Lower leg skin (tissue), 4 donors: ENCODE measurements at regions not wholly inside any gene's neighbourhood (a gene's known extent, or its start where the extent isn't known, plus 50 kb on each side); places are given as distances from the start of the nearest gene placed in this dataset.

Source experiments
- DNase-seq, 2 donors: peaks; one replicate each; pipeline ENCODE4 v3.0.0-alpha.2; 2019; ENCODE audit warnings: low spot score in 2 of 2
- H3K4me3 ChIP-seq: fragments of 200-600 bp; sonication (generic); 2 replicates; pipeline ENCODE4 v1.5.1; 2017; ENCODE audit warnings: mild to moderate bottlenecking, low read depth; ENCODE audit not compliant: poor library complexity, severe bottlenecking
- POLR2A ChIP-seq, 2 donors: fragments of 450-650 bp; IDR thresholded peaks; one replicate each; pipeline ENCODE4 v1.6.1; 2016 to 2017; ENCODE audit warnings: antibody characterized with exemption in 2 of 2, mild to moderate bottlenecking in 1 of 2, moderate library complexity in 1 of 2
- WGBS, 2 donors: methylation state at CpG; one replicate each; pipeline ENCODE4 v1.1.5; 2018; 5-methylcytosine and 5-hydroxymethylcytosine counted together
- intact Hi-C: fragments of 100-400 bp; cut with DNase I; formaldehyde crosslinking; loops from one replicate; pipeline ENCODE4 v1.15.0; 2023; ENCODE audit warnings: low total_unique reads
- TF ChIP-seq, protein P1 (sequence below), 3 donors: fragments of 450-650 bp; IDR thresholded peaks; one replicate each; pipeline ENCODE4 v1.5.1; 2016; ENCODE audit warnings: antibody characterized with exemption in 3 of 3, mild to moderate bottlenecking in 3 of 3, moderate library complexity in 2 of 3

GRCh38 chr3:102085431-102086176 lies 236.3 kb downstream of the NFKBIZ start:
- intact Hi-C loops, result no loop called here
- no peak for DNase-seq
- WGBS, 2 donors, result 52 to 58% methylated on average over 3 of the region's 3 CpGs
- TF ChIP-seq POLR2A (IDR thresholded peaks at IDR 0.05), result no peak
- TF ChIP-seq, protein P1, sequence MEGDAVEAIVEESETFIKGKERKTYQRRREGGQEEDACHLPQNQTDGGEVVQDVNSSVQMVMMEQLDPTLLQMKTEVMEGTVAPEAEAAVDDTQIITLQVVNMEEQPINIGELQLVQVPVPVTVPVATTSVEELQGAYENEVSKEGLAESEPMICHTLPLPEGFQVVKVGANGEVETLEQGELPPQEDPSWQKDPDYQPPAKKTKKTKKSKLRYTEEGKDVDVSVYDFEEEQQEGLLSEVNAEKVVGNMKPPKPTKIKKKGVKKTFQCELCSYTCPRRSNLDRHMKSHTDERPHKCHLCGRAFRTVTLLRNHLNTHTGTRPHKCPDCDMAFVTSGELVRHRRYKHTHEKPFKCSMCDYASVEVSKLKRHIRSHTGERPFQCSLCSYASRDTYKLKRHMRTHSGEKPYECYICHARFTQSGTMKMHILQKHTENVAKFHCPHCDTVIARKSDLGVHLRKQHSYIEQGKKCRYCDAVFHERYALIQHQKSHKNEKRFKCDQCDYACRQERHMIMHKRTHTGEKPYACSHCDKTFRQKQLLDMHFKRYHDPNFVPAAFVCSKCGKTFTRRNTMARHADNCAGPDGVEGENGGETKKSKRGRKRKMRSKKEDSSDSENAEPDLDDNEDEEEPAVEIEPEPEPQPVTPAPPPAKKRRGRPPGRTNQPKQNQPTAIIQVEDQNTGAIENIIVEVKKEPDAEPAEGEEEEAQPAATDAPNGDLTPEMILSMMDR (IDR thresholded peaks at IDR 0.05), result no peak
- no peak overlapping the region for H3K4me3 ChIP-seq

- no peak overlapping the region for H3K4me3 ChIP-seq
- no peak for DNase-seq
- no peak for TF ChIP-seq POLR2A (IDR thresholded peaks at IDR 0.05)
- TF ChIP-seq, protein P1 (IDR thresholded peaks at IDR 0.05), result no peak
- intact Hi-C loops, result no loop called here
- WGBS, 2 donors, result 88 to 89% methylated on average over 4 of the region's 4 CpGs
Observed at GRCh38 chr3:102087236-102087635, 237.9 kb downstream of the NFKBIZ start.

DNA sequence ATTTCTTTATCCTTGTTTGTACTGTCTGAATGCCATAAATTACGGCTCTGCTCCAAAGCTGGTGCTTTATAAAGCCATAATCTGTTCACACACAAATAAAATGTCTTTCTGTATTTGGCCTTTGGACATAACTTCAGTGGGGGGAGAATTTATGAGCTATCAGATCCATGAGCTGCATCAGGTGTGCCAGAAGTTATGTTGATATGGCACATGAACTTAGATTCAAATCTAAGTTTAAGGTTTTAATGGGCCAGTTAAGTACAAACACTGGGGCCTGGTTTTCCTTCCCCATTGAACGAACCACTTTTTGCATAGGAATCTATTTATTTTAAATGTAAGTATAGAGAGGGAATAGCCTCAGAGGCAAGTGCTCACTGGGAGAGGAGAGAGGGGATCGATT lies 239.9 kb downstream of the NFKBIZ start:
- no peak for TF ChIP-seq POLR2A (IDR thresholded peaks at IDR 0.05)
- TF ChIP-seq, protein P1 (IDR thresholded peaks at IDR 0.05), result no peak
- H3K4me3 ChIP-seq, result no peak overlapping the region
- 70 to 75% methylated on average over 3 of the region's 3 CpGs for WGBS, 2 donors
- no peak for DNase-seq
- intact Hi-C loops, result no loop called here

DNA sequence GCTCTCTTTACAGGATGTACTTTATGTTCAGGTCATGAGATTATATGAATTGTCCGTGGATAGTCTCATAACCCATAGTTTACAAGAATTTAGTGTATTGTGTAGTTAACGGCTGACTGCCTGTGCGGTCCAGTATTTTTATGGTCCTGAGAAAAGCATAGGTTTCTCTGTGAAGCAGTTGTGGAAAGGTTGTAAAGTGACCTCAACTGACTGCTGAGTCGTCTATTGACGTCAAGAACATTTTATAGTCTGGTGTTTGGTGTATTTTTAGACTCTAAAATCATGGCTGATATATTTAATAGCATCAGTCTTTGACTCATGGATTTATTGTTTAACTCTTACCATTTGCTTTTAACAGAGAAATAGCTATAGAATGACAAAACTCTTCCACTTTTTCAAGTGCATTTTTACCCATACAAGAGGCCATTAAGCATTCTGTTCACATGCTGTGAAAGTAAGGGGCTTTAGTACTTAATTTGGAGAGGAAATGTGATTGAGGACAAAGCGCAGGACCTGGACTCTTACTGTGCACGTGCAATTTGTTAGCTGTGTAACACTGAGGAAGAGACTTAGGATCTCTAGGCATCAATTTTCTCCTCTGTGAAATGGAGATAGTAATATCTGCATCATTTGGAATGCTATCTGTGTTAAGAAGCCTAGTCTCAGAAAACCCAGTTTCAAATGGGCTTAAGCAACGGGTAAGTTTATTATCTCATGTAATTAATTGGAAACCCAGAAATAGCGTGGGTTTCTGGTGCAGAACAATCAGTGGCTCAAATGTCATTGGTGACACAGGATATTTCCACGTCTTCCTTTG lies 240.8 kb downstream of the NFKBIZ start:
- DNase-seq, result no peak
- intact Hi-C loops, result no loop called here
- TF ChIP-seq, protein P1 (IDR thresholded peaks at IDR 0.05), result no peak
- no peak for TF ChIP-seq POLR2A (IDR thresholded peaks at IDR 0.05)
- H3K4me3 ChIP-seq, result no peak overlapping the region
- WGBS, 2 donors, result 62% methylated on average over 10 of the region's 10 CpGs

DNA sequence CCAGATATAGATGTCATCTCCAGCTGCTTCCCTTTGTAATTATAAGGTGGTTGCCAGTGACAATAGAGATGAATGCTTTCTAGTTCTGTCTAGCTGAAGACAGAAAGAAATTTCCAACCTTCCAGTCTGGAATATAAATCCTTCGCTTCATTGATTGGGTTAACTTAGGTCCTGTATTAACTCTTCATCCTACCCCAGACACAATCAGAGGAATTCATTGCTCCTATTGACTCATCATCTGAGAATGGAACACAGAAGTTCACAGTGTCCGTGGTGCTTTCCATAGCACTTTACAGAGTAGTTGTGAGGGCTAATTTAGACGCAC lies 241.4 kb downstream of the NFKBIZ start:
- no peak overlapping the region for H3K4me3 ChIP-seq
- no peak for DNase-seq
- 68 to 76% methylated on average over 3 of the region's 3 CpGs for WGBS, 2 donors
- intact Hi-C loops, result no loop called here
- TF ChIP-seq, protein P1 (IDR thresholded peaks at IDR 0.05), result no peak
- TF ChIP-seq POLR2A (IDR thresholded peaks at IDR 0.05), result no peak
